Right atrium auricular region (tissue), 2 donors: ENCODE measurements at regions not wholly inside any gene's neighbourhood (a gene's known extent, or its start where the extent isn't known, plus 50 kb on each side); places are given as distances from the start of the nearest gene placed in this dataset.
"Not testable (repeated sequence)": the region's sequence is repeated elsewhere in the genome, so short reads cannot be mapped to it uniquely, and the experiment has no call there.

Experiments used
- DNase-seq: peaks from one replicate; pipeline ENCODE4 v3.0.0-alpha.2; 2019; ENCODE audit warnings: low spot score
- H3K27ac ChIP-seq, 2 donors: fragments of 200-600 bp; sonication (generic); 1 replicate in 1 of 2; 2 replicates in 1 of 2; pipeline ENCODE4 v1.5.1; 2016 to 2019
- H3K27me3 ChIP-seq, 2 donors: fragments of 200-600 bp; sonication (generic); one replicate each; pipeline versions ENCODE4 v1.5.1 to v1.6.0; 2017 to 2019
- H3K36me3 ChIP-seq: fragments of 200-600 bp; sonication (generic); one replicate; pipeline ENCODE4 v1.5.1; 2016
- H3K4me1 ChIP-seq, 2 donors: fragments of 200-600 bp; sonication (generic); one replicate each; pipeline versions ENCODE4 v1.5.1 to v1.6.0; 2017 to 2019
- H3K4me3 ChIP-seq, 2 donors: fragments of 200-600 bp; sonication (generic); 1 replicate in 1 of 2; 2 replicates in 1 of 2; pipeline ENCODE4 v1.5.1; 2017 to 2019; ENCODE audit warnings: mild to moderate bottlenecking in 1 of 2, moderate library complexity in 1 of 2
- H3K9me3 ChIP-seq, 2 donors: fragments of 200-600 bp; sonication (generic); one replicate each; pipeline ENCODE4 v1.5.1; 2019
- CTCF ChIP-seq, 2 donors: fragments of 200-600 bp; sonication (generic); IDR thresholded peaks; one replicate each; pipeline ENCODE4 v1.5.1; 2019; ENCODE audit warnings: antibody characterized with exemption in 2 of 2

GRCh38 chr13:58500938-58501337 is 869.4 kb downstream of the PCDH17 start:
- Histone ChIP-seq H3K9me3 (no peaks in the 10 kb centered on the region), H3K27ac (no peak overlapping the region), H3K4me3 (no peak overlapping the region), H3K27me3 (no peaks in the 10 kb centered on the region), H3K36me3 (no peaks in the 10 kb centered on the region), H3K4me1 (no peaks in the 10 kb centered on the region)
- no peak for TF ChIP-seq CTCF (IDR thresholded peaks at IDR 0.05)
- DNase-seq: no peak

DNA sequence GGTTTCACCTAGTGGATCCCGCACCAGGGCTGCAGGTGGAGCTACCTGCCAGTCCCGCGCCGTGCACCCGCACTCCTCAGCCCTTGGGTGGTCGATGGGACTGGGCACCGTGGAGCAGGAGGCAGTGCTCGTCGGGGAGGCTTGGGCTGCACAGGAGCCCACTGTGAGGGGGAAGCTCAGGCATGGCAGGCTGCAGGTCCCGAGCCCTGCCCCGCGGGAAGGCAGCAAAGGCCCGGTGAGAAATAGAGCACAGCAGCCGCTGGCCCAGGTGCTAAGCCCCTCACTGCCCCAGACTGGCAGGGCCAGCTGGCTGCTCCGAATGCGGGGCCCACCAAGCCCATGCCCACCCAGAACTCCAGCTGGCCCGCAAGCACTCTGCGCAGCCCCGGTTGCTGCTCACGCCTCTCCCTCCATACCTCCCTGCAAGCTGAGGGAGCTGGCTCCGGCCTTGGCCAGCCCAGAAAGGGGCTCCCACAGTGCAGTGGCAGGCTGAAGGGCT is 872.7 kb downstream of the PCDH17 start:
- not testable (repeated sequence) for H3K27me3 ChIP-seq, H3K4me3 ChIP-seq, H3K4me1 ChIP-seq, H3K9me3 ChIP-seq, DNase-seq, H3K27ac ChIP-seq, H3K36me3 ChIP-seq

DNA sequence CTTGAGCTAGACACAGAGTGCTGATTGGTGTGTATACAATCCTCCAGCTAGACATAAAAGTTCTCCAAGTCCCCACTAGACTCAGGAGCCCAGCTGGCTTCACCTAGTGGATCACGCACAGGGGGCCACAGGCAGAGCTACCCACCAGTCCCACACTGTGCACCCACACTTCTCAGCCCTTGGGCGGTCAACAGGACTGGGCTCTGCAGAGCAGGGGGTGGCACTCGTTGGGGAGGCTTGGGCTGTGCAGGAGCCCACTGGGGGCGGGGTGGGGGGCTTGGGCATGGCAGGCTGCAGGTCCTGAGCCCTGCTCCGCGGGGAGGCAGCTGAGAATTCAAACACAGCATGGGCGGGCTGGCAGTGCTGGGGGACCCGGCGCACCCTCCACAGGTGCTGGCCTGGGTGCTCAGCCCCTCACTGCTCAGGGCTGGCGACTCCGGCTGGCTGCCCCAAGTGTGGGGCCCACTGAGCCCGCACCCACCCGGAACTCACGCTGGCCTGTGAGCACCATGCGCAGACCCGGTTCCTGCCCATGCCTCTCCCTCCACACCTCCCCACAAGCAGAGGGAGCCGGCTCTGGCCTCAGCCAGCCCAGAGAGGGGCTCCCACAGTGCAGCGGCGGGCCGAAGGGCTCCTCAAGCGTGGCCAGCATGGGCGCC is 873.8 kb downstream of the PCDH17 start:
- not testable (repeated sequence) for H3K4me3 ChIP-seq, H3K9me3 ChIP-seq

DNA sequence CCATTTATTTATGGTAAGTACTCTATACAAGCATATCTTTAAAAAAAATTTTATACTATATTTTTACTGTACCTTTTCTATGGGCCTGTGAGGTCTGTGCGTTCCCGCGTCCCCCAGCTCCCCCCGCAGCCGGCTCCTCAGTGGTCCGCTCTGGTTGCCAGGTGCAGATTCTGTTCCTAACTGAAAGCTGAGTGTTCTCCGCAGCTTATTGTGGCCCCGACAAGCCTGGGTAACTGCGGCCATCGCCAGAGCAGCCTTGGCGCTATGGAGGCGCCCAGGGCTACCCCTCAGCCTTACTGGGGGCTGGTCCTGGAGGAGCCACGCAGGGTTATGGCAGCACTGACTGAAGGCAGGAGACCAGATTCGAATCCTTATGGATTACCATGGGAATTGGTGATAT is 896.8 kb downstream of the PCDH17 start:
- H3K4me3 ChIP-seq: no peak overlapping the region
- no peaks in the 10 kb centered on the region for H3K36me3 ChIP-seq
- no peak for DNase-seq
- no peaks in the 10 kb centered on the region for H3K27me3 ChIP-seq
- H3K27ac ChIP-seq: no peak overlapping the region
- H3K4me1 ChIP-seq: no peaks in the 10 kb centered on the region
- no peaks in the 10 kb centered on the region for H3K9me3 ChIP-seq
- no peak for TF ChIP-seq CTCF (IDR thresholded peaks at IDR 0.05)

More for the DNA sequence above, 873.8 kb downstream of the PCDH17 start:
- not testable (repeated sequence) for H3K4me1 ChIP-seq, DNase-seq, H3K27me3 ChIP-seq, H3K36me3 ChIP-seq, H3K27ac ChIP-seq

DNA sequence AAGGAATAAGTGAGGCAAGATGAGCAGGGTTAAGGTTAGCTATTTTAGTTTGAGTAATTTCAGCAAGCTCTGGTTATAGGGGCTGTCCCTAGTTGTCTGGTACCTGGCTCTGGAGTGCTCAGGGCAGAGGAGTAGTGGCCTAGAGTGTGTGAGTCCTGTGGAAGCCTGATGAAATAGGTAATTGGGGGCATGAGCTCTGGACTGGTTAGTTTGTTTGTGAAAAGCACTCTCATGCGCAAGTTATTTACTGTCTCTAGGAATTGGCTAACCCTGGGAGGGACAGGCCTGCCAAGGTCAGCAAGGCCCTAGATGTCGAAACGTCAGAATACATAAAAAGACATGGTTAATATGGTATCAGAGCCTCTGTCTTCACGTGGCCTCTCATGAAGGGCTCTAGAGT is 900.1 kb downstream of the PCDH17 start:
- no peak for TF ChIP-seq CTCF (IDR thresholded peaks at IDR 0.05)
- H3K4me1 ChIP-seq: no peaks in the 10 kb centered on the region

GRCh38 chr13:58542530-58542929 is 911.0 kb downstream of the PCDH17 start:
- H3K4me3 ChIP-seq: no peak overlapping the region
- no peak for DNase-seq
- no peak overlapping the region for H3K27ac ChIP-seq
- no peaks in the 10 kb centered on the region for H3K36me3 ChIP-seq
- TF ChIP-seq CTCF (IDR thresholded peaks at IDR 0.05): no peak
- no peaks in the 10 kb centered on the region for H3K4me1 ChIP-seq
- no peaks in the 10 kb centered on the region for H3K27me3 ChIP-seq
- peaks cover 0 to 10% of the 10 kb centered on the region in 2 donors for H3K9me3 ChIP-seq

More for the DNA sequence above, 900.1 kb downstream of the PCDH17 start:
- Histone ChIP-seq H3K36me3 (no peaks in the 10 kb centered on the region), H3K27me3 (no peaks in the 10 kb centered on the region), H3K4me3 (no peak overlapping the region), H3K9me3 (no peaks in the 10 kb centered on the region), H3K27ac (no peak overlapping the region)
- DNase-seq: no peak

DNA sequence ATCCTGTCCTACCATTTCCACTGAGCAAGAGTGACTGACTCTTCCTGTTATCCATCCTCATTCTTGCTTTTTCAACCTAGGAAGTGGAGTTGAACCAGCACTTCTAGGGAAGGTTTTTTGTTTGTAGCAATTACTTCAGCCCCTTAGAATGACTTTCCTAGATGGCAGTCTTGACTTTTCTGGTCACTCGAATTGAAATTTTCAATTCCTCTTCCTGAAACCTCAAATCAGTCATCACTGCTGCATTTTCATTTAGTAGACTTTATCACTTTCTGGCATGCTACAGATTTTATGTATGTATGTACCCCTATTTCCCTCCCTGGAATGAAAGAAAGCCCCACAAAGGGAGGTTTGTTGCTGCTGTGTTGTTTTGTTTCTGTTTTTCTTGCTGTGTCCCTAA is 915.9 kb downstream of the PCDH17 start:
- H3K4me1 ChIP-seq: no peaks in the 10 kb centered on the region
- DNase-seq: no peak
- H3K36me3 ChIP-seq: no peaks in the 10 kb centered on the region
- TF ChIP-seq CTCF (IDR thresholded peaks at IDR 0.05): no peak
- no peaks in the 10 kb centered on the region for H3K9me3 ChIP-seq
- H3K27me3 ChIP-seq: no peaks in the 10 kb centered on the region
- H3K4me3 ChIP-seq: no peak overlapping the region
- H3K27ac ChIP-seq: no peak overlapping the region
